ENCODE measurements at regions not wholly inside any gene's neighbourhood (a gene's known extent, or its start where the extent isn't known, plus 50 kb on each side); places are given as distances from the start of the nearest gene placed in this dataset.

- DNase-seq, result no peak
- Histone ChIP-seq H3K27ac (ENCODE audit: low read length in 2 of 2) (no peak overlapping the region), H3K79me2 (ENCODE audit: control insufficient read depth, insufficient read depth, low read length) (no peaks in the 10 kb centered on the region), H3K27me3 (replicated peaks in 1 of 4; ENCODE audit: control extremely low read depth in 1 of 4, control insufficient read depth in 3 of 4, insufficient read depth in 4 of 4, low read length in 3 of 4) (no peaks in the 10 kb centered on the region), H3K9ac (ENCODE audit: low read length) (no peak overlapping the region), H3K4me1 (ENCODE audit: control insufficient read depth in 2 of 2, insufficient read depth in 2 of 2, low read length in 2 of 2) (no peaks in the 10 kb centered on the region), H4K20me1 (ENCODE audit: control insufficient read depth, insufficient read depth, low read length, poor library complexity, severe bottlenecking) (no peaks in the 10 kb centered on the region), H3K4me2 (replicated peaks; ENCODE audit: low read depth, low read length, poor library complexity, severe bottlenecking) (no peak overlapping the region), H3K4me3 (ENCODE audit: control extremely low read depth in 1 of 5, extremely low read depth in 1 of 5, insufficient read depth in 1 of 5, low read depth in 2 of 5, low read length in 4 of 5) (no peak overlapping the region), H3K9me3 (ENCODE audit: control extremely low read depth in 1 of 3, control insufficient read depth in 2 of 3, insufficient read depth in 1 of 3, low read length in 2 of 3) (peaks cover 0 to 7% (median 0%) of the 10 kb centered on the region in 3 donors), H2AFZ (ENCODE audit: insufficient read depth, low read depth, low read length, poor library complexity, severe bottlenecking) (no peak overlapping the region), H3K36me3 (replicated peaks in 1 of 2; ENCODE audit: control extremely low read depth in 1 of 2, control insufficient read depth in 1 of 2, extremely low read depth in 1 of 2, insufficient read depth in 2 of 2, low read length in 1 of 2) (no peaks in the 10 kb centered on the region)
- intact Hi-C loops (cut with micrococcal nuclease), result no loop called here
- no peaks in the 10 kb centered on the region for H3K4me1 Mint-ChIP-seq
- H3K27me3 Mint-ChIP-seq, result no peaks in the 10 kb centered on the region
- ATAC-seq (ENCODE audit: low read depth), result no peak
- H3K4me3 Mint-ChIP-seq, result no peak overlapping the region
- TF ChIP-seq EZH2 (IDR thresholded peaks at IDR 0.05; ENCODE audit: borderline replicate concordance, insufficient read depth, low read depth, low read length, poor library complexity, severe bottlenecking), result no peak
- TF ChIP-seq CTCF (IDR thresholded peaks at IDR 0.05), result no peak
- ChIA-PET POLR2A (no interaction called here), CTCF (no interaction called here)
- H3K9me3 Mint-ChIP-seq (ENCODE audit: insufficient read depth), result peaks cover 13% of the 10 kb centered on the region
- 96% methylated on average over 8 of the region's 8 CpGs for WGBS (ENCODE audit: insufficient coverage)
- H3K27ac Mint-ChIP-seq, result no peak overlapping the region
Observed at GRCh38 chr4:160175064-160175643, 1072.3 kb downstream of the RAPGEF2 start.

GRCh38 chr4:160180211-160180610 is 1077.3 kb downstream of the RAPGEF2 start:
- no peak overlapping the region for H3K27ac ChIP-seq (ENCODE audit: low read length in 2 of 2)
- intact Hi-C loops (cut with micrococcal nuclease), result no loop called here
- ATAC-seq (ENCODE audit: low read depth) (no peak), DNase-seq (no peak)
- H3K9me3 ChIP-seq (ENCODE audit: control extremely low read depth in 1 of 3, control insufficient read depth in 2 of 3, insufficient read depth in 1 of 3, low read length in 2 of 3), result peaks cover 0 to 1% (median 0%) of the 10 kb centered on the region in 3 donors
- no peak overlapping the region for H3K4me3 Mint-ChIP-seq
- H3K4me1 ChIP-seq (ENCODE audit: control insufficient read depth in 2 of 2, insufficient read depth in 2 of 2, low read length in 2 of 2), result no peaks in the 10 kb centered on the region
- ChIA-PET POLR2A (no interaction called here), CTCF (no interaction called here)
- H3K27ac Mint-ChIP-seq, result no peak overlapping the region
- H3K79me2 ChIP-seq (ENCODE audit: control insufficient read depth, insufficient read depth, low read length), result no peaks in the 10 kb centered on the region
- no peaks in the 10 kb centered on the region for H3K27me3 ChIP-seq (replicated peaks in 1 of 4; ENCODE audit: control extremely low read depth in 1 of 4, control insufficient read depth in 3 of 4, insufficient read depth in 4 of 4, low read length in 3 of 4)
- no peak overlapping the region for H2AFZ ChIP-seq (ENCODE audit: insufficient read depth, low read depth, low read length, poor library complexity, severe bottlenecking)
- no peaks in the 10 kb centered on the region for H3K36me3 ChIP-seq (replicated peaks in 1 of 2; ENCODE audit: control extremely low read depth in 1 of 2, control insufficient read depth in 1 of 2, extremely low read depth in 1 of 2, insufficient read depth in 2 of 2, low read length in 1 of 2)
- H3K9ac ChIP-seq (ENCODE audit: low read length), result no peak overlapping the region
- 100% methylated on average over 1 of the region's 2 CpGs for WGBS (ENCODE audit: insufficient coverage)
- TF ChIP-seq EZH2 (IDR thresholded peaks at IDR 0.05; ENCODE audit: borderline replicate concordance, insufficient read depth, low read depth, low read length, poor library complexity, severe bottlenecking), result no peak
- no peak for TF ChIP-seq CTCF (IDR thresholded peaks at IDR 0.05)
- peaks cover 8% of the 10 kb centered on the region for H3K9me3 Mint-ChIP-seq (ENCODE audit: insufficient read depth)
- H3K4me1 Mint-ChIP-seq, result no peaks in the 10 kb centered on the region
- no peaks in the 10 kb centered on the region for H3K27me3 Mint-ChIP-seq
- no peak overlapping the region for H3K4me2 ChIP-seq (replicated peaks; ENCODE audit: low read depth, low read length, poor library complexity, severe bottlenecking)
- no peaks in the 10 kb centered on the region for H4K20me1 ChIP-seq (ENCODE audit: control insufficient read depth, insufficient read depth, low read length, poor library complexity, severe bottlenecking)
- H3K4me3 ChIP-seq (ENCODE audit: control extremely low read depth in 1 of 5, extremely low read depth in 1 of 5, insufficient read depth in 1 of 5, low read depth in 2 of 5, low read length in 4 of 5), result no peak overlapping the region

Data from B cell (primary cell).